ENCODE measurements at regions not wholly inside any gene's neighbourhood (a gene's known extent, or its start where the extent isn't known, plus 50 kb on each side); places are given as distances from the start of the nearest gene placed in this dataset.

GRCh38 chr1:219042769-219043168 lies 130.9 kb upstream of the LYPLAL1 start:
- no peak overlapping the region for H4K91ac ChIP-seq (replicated peaks; ENCODE audit: insufficient read length, low read length)
- H3K4ac ChIP-seq (replicated peaks; ENCODE audit: insufficient read length, low read depth, low read length): no peak overlapping the region
- ChIA-PET CTCF (ENCODE audit: partially characterized antibody) (no interaction called here), POLR2A (ENCODE audit: partially characterized antibody) (no interaction called here)
- no peak overlapping the region for H3K14ac ChIP-seq (ENCODE audit: insufficient read length)
- no peak overlapping the region for H2BK5ac ChIP-seq (ENCODE audit: low read depth, low read length)
- no peak overlapping the region for H3K23ac ChIP-seq (ENCODE audit: insufficient read length)
- no peak overlapping the region for H3K27ac ChIP-seq (ENCODE audit: low read depth, low read length)
- no peak overlapping the region for H2BK15ac ChIP-seq (ENCODE audit: low read length)
- H3K27me3 ChIP-seq (replicated peaks in 1 of 4; ENCODE audit: control insufficient read depth in 3 of 4, extremely low read depth in 1 of 4, insufficient read depth in 3 of 4, low read length in 3 of 4): no peaks in the 10 kb centered on the region
- no peaks in the 10 kb centered on the region for H3K23me2 ChIP-seq (ENCODE audit: low read depth, low read length)
- no peak overlapping the region for H2AFZ ChIP-seq (ENCODE audit: low read length)
- H3K56ac ChIP-seq (replicated peaks; ENCODE audit: insufficient read length, low read depth, low read length): no peak overlapping the region
- H3K79me1 ChIP-seq (ENCODE audit: low read depth, low read length): no peaks in the 10 kb centered on the region
- peaks cover 5 to 8% of the 10 kb centered on the region in 2 experiments; a peak in 2 of 4 replicates for H3K9me3 ChIP-seq (ENCODE audit: insufficient read depth in 2 of 2, low read depth in 1 of 2, low read length in 1 of 2)
- H3K36me3 ChIP-seq (ENCODE audit: control insufficient read depth in 2 of 4, insufficient read depth in 4 of 4, low read length in 3 of 4): no peaks in the 10 kb centered on the region
- no peak overlapping the region for H4K8ac ChIP-seq (ENCODE audit: extremely low read depth, insufficient read depth, low read length)
- H3K4me1 ChIP-seq (replicated peaks in 1 of 4; ENCODE audit: control insufficient read depth in 3 of 4, insufficient read depth in 4 of 4, low read length in 3 of 4): no peaks in the 10 kb centered on the region
- no peaks in the 10 kb centered on the region for H4K20me1 ChIP-seq (replicated peaks in 1 of 2; ENCODE audit: control insufficient read depth in 1 of 2, insufficient read depth in 2 of 2, low read length in 2 of 2)
- no peak overlapping the region for H2BK20ac ChIP-seq (ENCODE audit: low read length)
- WGBS, 2 experiments (ENCODE audit: extremely low coverage in 1 of 2, insufficient coverage in 1 of 2, insufficient read length in 1 of 2, insufficient replicate concordance in 2 of 2, low coverage in 1 of 2, low lambda C conversion rate in 2 of 2, missing lambda C conversion rate in 1 of 2): 39% methylated on average over 2 of the region's 2 CpGs; no CpG with 5 or more reads in 1 of the 2 experiments
- DNase-seq (ENCODE audit: low read depth in 1 of 2, low spot score in 2 of 2): no peak
- H3K18ac ChIP-seq (ENCODE audit: extremely low read depth, low read length): no peak overlapping the region
- no peak overlapping the region for H3K9ac ChIP-seq (replicated peaks in 1 of 4; ENCODE audit: extremely low read depth in 1 of 4, low read depth in 3 of 4, low read length in 3 of 4)
- H2AK5ac ChIP-seq (ENCODE audit: low read depth, low read length): no peak overlapping the region
- no peak for FAIRE-seq
- no peaks in the 10 kb centered on the region for H3K79me2 ChIP-seq (ENCODE audit: control insufficient read depth in 1 of 2, insufficient read depth in 2 of 2, low read length in 2 of 2)
- H2BK120ac ChIP-seq (replicated peaks; ENCODE audit: low read depth, low read length): no peak overlapping the region
- H4K5ac ChIP-seq (ENCODE audit: insufficient read length, low read depth, low read length): no peak overlapping the region
- no peak overlapping the region for H3K4me3 ChIP-seq (ENCODE audit: extremely low read depth in 1 of 4, insufficient read depth in 2 of 4, low read depth in 3 of 4, low read length in 4 of 4)
- H2BK12ac ChIP-seq (ENCODE audit: low read depth, low read length): no peak overlapping the region
- H3K4me2 ChIP-seq (ENCODE audit: insufficient read depth in 1 of 2, low read depth in 2 of 2, low read length in 2 of 2): no peak overlapping the region
- TF ChIP-seq SIN3A (conservative IDR thresholded peaks at IDR 0.05 in 1 of 2, IDR thresholded peaks at IDR 0.05 in 1 of 2; ENCODE audit: low read depth in 1 of 2, low read length in 2 of 2): no peak
- no peak for TF ChIP-seq SUZ12 (IDR thresholded peaks at IDR 0.05; ENCODE audit: low read length)
- TF ChIP-seq POLR2AphosphoS5 (IDR thresholded peaks at IDR 0.05; ENCODE audit: low read depth, low read length): no peak
- TF ChIP-seq E2F6 (IDR thresholded peaks at IDR 0.05): no peak
- TF ChIP-seq ATF3 (IDR thresholded peaks at IDR 0.05; ENCODE audit: insufficient read depth, low read depth, low read length): no peak
- TF ChIP-seq HDAC2 (IDR thresholded peaks at IDR 0.05; ENCODE audit: borderline replicate concordance in 1 of 2, low read depth in 2 of 2, low read length in 2 of 2): no peak
- TF ChIP-seq SP1 (IDR thresholded peaks at IDR 0.05; ENCODE audit: low read depth, low read length): no peak
- TF ChIP-seq SIRT6 (IDR thresholded peaks at IDR 0.05; ENCODE audit: low read length): no peak
- TF ChIP-seq, protein P1, sequence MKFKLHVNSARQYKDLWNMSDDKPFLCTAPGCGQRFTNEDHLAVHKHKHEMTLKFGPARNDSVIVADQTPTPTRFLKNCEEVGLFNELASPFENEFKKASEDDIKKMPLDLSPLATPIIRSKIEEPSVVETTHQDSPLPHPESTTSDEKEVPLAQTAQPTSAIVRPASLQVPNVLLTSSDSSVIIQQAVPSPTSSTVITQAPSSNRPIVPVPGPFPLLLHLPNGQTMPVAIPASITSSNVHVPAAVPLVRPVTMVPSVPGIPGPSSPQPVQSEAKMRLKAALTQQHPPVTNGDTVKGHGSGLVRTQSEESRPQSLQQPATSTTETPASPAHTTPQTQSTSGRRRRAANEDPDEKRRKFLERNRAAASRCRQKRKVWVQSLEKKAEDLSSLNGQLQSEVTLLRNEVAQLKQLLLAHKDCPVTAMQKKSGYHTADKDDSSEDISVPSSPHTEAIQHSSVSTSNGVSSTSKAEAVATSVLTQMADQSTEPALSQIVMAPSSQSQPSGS (IDR thresholded peaks at IDR 0.05; ENCODE audit: low read length): no peak
- TF ChIP-seq RBBP5 (IDR thresholded peaks at IDR 0.05; ENCODE audit: borderline replicate concordance, low read depth, low read length): no peak
- TF ChIP-seq CEBPB (IDR thresholded peaks at IDR 0.05; ENCODE audit: low read depth, low read length): no peak
- no peak for TF ChIP-seq KDM4A (IDR thresholded peaks at IDR 0.05; ENCODE audit: low read depth, low read length, severe bottlenecking)
